ENCODE measurements at regions not wholly inside any gene's neighbourhood (a gene's known extent, or its start where the extent isn't known, plus 50 kb on each side); places are given as distances from the start of the nearest gene placed in this dataset.

DNA sequence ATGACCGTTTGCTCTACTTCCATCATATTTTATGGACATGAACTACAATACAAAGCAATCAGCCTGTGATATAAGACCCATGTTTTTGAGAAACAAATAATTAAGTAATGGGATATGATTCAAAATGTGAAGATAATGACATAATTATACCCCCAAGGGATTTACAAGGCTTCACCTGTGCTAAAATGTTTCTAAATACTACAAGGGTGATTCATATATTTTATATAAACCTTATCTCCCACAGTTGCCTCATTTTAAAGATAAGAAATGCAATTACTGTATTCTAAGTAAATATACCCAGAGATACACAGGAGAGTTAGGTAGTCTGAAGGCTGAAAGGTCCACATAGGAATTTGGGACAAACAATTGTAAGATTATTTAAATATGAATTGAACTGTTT is 662.0 kb upstream of the CHD1 start:
- no peak overlapping the region for H3K14ac ChIP-seq (ENCODE audit: insufficient read length)
- no peak overlapping the region for H4K8ac ChIP-seq (ENCODE audit: extremely low read depth, insufficient read depth, low read length)
- H3K4me2 ChIP-seq (ENCODE audit: insufficient read depth in 1 of 2, low read depth in 2 of 2, low read length in 2 of 2): no peak overlapping the region
- whole genome bisulfite sequencing, 2 experiments (ENCODE audit: extremely low coverage in 1 of 2, insufficient coverage in 1 of 2, insufficient read length in 1 of 2, insufficient replicate concordance in 2 of 2, low coverage in 1 of 2, low lambda C conversion rate in 2 of 2, missing lambda C conversion rate in 1 of 2): 93% methylated on average over 1 of the region's 1 CpG; no CpG with 5 or more reads in 1 of the 2 experiments
- H3K4me3 ChIP-seq (ENCODE audit: extremely low read depth in 1 of 4, insufficient read depth in 2 of 4, low read depth in 3 of 4, low read length in 4 of 4): no peak overlapping the region
- H3K79me1 ChIP-seq (ENCODE audit: low read depth, low read length): no peaks in the 10 kb centered on the region
- no peak overlapping the region for H3K23ac ChIP-seq (ENCODE audit: insufficient read length)
- H4K5ac ChIP-seq (ENCODE audit: insufficient read length, low read depth, low read length): no peak overlapping the region
- H3K9me3 ChIP-seq (ENCODE audit: insufficient read depth in 2 of 2, low read depth in 1 of 2, low read length in 1 of 2): no peaks in the 10 kb centered on the region
- H2AFZ ChIP-seq (ENCODE audit: low read length): no peak overlapping the region
- no peak overlapping the region for H2BK12ac ChIP-seq (ENCODE audit: low read depth, low read length)
- no peak overlapping the region for H3K56ac ChIP-seq (replicated peaks; ENCODE audit: insufficient read length, low read depth, low read length)
- H2BK5ac ChIP-seq (ENCODE audit: low read depth, low read length): no peak overlapping the region
- ChIA-PET CTCF (ENCODE audit: partially characterized antibody) (no interaction called here), POLR2A (ENCODE audit: partially characterized antibody) (no interaction called here)
- no peaks in the 10 kb centered on the region for H3K23me2 ChIP-seq (ENCODE audit: low read depth, low read length)
- H3K27me3 ChIP-seq (replicated peaks in 1 of 4; ENCODE audit: control insufficient read depth in 3 of 4, extremely low read depth in 1 of 4, insufficient read depth in 3 of 4, low read length in 3 of 4): no peaks in the 10 kb centered on the region
- H3K4me1 ChIP-seq (replicated peaks in 1 of 4; ENCODE audit: control insufficient read depth in 3 of 4, insufficient read depth in 4 of 4, low read length in 3 of 4): no peaks in the 10 kb centered on the region
- no peak overlapping the region for H3K27ac ChIP-seq (ENCODE audit: low read depth, low read length)
- H3K36me3 ChIP-seq (ENCODE audit: control insufficient read depth in 2 of 4, insufficient read depth in 4 of 4, low read length in 3 of 4): no peaks in the 10 kb centered on the region
- H2AK5ac ChIP-seq (ENCODE audit: low read depth, low read length): no peak overlapping the region
- no peaks in the 10 kb centered on the region for H4K20me1 ChIP-seq (replicated peaks in 1 of 2; ENCODE audit: control insufficient read depth in 1 of 2, insufficient read depth in 2 of 2, low read length in 2 of 2)
- H3K4ac ChIP-seq (replicated peaks; ENCODE audit: insufficient read length, low read depth, low read length): no peak overlapping the region
- H3K18ac ChIP-seq (ENCODE audit: extremely low read depth, low read length): no peak overlapping the region
- H2BK15ac ChIP-seq (ENCODE audit: low read length): no peak overlapping the region
- no peak overlapping the region for H3K9ac ChIP-seq (replicated peaks in 1 of 4; ENCODE audit: extremely low read depth in 1 of 4, low read depth in 3 of 4, low read length in 3 of 4)
- H3K79me2 ChIP-seq (ENCODE audit: control insufficient read depth in 1 of 2, insufficient read depth in 2 of 2, low read length in 2 of 2): no peaks in the 10 kb centered on the region
- DNase-seq (ENCODE audit: low read depth in 1 of 2, low spot score in 2 of 2) (no peak), FAIRE-seq (no peak)
- H2BK20ac ChIP-seq (ENCODE audit: low read length): no peak overlapping the region
- H4K91ac ChIP-seq (replicated peaks; ENCODE audit: insufficient read length, low read length): no peak overlapping the region
- no peak overlapping the region for H2BK120ac ChIP-seq (replicated peaks; ENCODE audit: low read depth, low read length)
- TF ChIP-seq, protein P1, sequence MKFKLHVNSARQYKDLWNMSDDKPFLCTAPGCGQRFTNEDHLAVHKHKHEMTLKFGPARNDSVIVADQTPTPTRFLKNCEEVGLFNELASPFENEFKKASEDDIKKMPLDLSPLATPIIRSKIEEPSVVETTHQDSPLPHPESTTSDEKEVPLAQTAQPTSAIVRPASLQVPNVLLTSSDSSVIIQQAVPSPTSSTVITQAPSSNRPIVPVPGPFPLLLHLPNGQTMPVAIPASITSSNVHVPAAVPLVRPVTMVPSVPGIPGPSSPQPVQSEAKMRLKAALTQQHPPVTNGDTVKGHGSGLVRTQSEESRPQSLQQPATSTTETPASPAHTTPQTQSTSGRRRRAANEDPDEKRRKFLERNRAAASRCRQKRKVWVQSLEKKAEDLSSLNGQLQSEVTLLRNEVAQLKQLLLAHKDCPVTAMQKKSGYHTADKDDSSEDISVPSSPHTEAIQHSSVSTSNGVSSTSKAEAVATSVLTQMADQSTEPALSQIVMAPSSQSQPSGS (IDR thresholded peaks at IDR 0.05; ENCODE audit: low read length): no peak
- no peak for TF ChIP-seq SP1 (IDR thresholded peaks at IDR 0.05; ENCODE audit: low read depth, low read length)
- no peak for TF ChIP-seq MAX (IDR thresholded peaks at IDR 0.05)
- no peak for TF ChIP-seq PHF8 (conservative IDR thresholded peaks at IDR 0.05; ENCODE audit: low read depth, low read length)
- no peak for TF ChIP-seq EP300 (IDR thresholded peaks at IDR 0.05; ENCODE audit: borderline replicate concordance in 1 of 2, low read depth in 2 of 2, low read length in 2 of 2)
- TF ChIP-seq MAFK (IDR thresholded peaks at IDR 0.05; ENCODE audit: low read depth, low read length): no peak
- no peak for TF ChIP-seq JUND (IDR thresholded peaks at IDR 0.05; ENCODE audit: low read length)
- TF ChIP-seq CBX8 (IDR thresholded peaks at IDR 0.05; ENCODE audit: borderline replicate concordance, low read depth, low read length): no peak
- TF ChIP-seq, protein P2, sequence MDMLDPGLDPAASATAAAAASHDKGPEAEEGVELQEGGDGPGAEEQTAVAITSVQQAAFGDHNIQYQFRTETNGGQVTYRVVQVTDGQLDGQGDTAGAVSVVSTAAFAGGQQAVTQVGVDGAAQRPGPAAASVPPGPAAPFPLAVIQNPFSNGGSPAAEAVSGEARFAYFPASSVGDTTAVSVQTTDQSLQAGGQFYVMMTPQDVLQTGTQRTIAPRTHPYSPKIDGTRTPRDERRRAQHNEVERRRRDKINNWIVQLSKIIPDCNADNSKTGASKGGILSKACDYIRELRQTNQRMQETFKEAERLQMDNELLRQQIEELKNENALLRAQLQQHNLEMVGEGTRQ (IDR thresholded peaks at IDR 0.05; ENCODE audit: low read length): no peak
- TF ChIP-seq TAF7 (optimal IDR thresholded peaks at IDR 0.05; ENCODE audit: borderline replicate concordance, low read depth, low read length): no peak
- no peak for TF ChIP-seq SP4 (IDR thresholded peaks at IDR 0.05; ENCODE audit: low read length)
- TF ChIP-seq SIN3A (conservative IDR thresholded peaks at IDR 0.05 in 1 of 2, IDR thresholded peaks at IDR 0.05 in 1 of 2; ENCODE audit: low read depth in 1 of 2, low read length in 2 of 2): no peak

Measured in H1 (cell line).